Panc1 (cell line): ENCODE measurements at regions not wholly inside any gene's neighbourhood (a gene's known extent, or its start where the extent isn't known, plus 50 kb on each side); places are given as distances from the start of the nearest gene placed in this dataset.

Experiments used
- POLR2AphosphoS5 ChIP-seq: IDR thresholded peaks from 2 replicates; pipeline ENCODE4 v1.6.1; 2012; ENCODE audit warnings: mild to moderate bottlenecking, low read depth, low read length, moderate library complexity
- TCF7L2 ChIP-seq: IDR thresholded peaks from 2 replicates; pipeline ENCODE4 v1.6.1; 2011; ENCODE audit warnings: mild to moderate bottlenecking, low read depth, low read length, inconsistent platforms
- TF ChIP-seq, protein P1 (sequence below): fragments of 450-650 bp; IDR thresholded peaks from 2 replicates; pipeline ENCODE4 v1.5.1; 2017; ENCODE audit warnings: mild to moderate bottlenecking

DNA sequence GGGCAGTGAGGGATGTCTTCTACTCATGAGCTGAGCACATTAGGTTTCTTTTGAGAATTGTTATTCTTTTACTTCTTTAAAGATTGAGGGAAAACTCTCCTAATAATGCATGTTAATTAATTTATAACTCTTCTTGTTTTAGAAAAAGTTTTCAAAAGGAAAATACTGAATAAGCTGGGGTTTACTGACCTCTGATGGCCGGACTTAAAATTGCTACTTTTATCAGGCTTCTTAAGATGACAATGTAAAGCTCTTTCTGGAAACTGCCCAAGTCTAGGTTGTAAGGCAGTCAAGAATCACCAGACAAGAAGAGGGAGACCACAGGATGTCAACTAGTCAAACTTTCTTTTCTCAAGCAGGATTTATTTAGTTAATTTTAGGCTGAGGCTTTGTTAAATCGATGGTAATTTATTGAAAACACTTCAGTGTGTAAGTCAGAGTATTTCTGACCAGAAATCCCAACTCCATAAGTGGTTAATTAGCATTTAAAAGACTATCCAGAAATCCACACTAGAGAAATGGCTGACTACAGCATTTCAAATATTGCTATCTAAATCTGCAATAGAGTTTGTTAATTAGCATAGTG, 82.1 kb downstream of the AVPR1A start:
- TF ChIP-seq POLR2AphosphoS5 (no peak), TCF7L2 (no peak)
- TF ChIP-seq, protein P1, sequence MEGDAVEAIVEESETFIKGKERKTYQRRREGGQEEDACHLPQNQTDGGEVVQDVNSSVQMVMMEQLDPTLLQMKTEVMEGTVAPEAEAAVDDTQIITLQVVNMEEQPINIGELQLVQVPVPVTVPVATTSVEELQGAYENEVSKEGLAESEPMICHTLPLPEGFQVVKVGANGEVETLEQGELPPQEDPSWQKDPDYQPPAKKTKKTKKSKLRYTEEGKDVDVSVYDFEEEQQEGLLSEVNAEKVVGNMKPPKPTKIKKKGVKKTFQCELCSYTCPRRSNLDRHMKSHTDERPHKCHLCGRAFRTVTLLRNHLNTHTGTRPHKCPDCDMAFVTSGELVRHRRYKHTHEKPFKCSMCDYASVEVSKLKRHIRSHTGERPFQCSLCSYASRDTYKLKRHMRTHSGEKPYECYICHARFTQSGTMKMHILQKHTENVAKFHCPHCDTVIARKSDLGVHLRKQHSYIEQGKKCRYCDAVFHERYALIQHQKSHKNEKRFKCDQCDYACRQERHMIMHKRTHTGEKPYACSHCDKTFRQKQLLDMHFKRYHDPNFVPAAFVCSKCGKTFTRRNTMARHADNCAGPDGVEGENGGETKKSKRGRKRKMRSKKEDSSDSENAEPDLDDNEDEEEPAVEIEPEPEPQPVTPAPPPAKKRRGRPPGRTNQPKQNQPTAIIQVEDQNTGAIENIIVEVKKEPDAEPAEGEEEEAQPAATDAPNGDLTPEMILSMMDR = peak; percentile 64; the same call in 1 of the 2 replicates
